ENCODE measurements at regions not wholly inside any gene's neighbourhood (a gene's known extent, or its start where the extent isn't known, plus 50 kb on each side); places are given as distances from the start of the nearest gene placed in this dataset.

- DNase-seq: no peak
These were observed 534.6 kb downstream of the TNS1 start for GRCh38 chr2:217468042-217468830.

- no peak for DNase-seq
These were observed 535.5 kb downstream of the TNS1 start for GRCh38 chr2:217467331-217467730.

- no peak for DNase-seq
These were observed 536.0 kb downstream of the TNS1 start for GRCh38 chr2:217466805-217467204.

GRCh38 chr2:217466104-217466503, 536.7 kb downstream of the TNS1 start:
- no peak for DNase-seq

GRCh38 chr2:217465100-217465499, 537.7 kb downstream of the TNS1 start:
- DNase-seq: no peak

- no peak for DNase-seq
These were observed 539.3 kb downstream of the TNS1 start for GRCh38 chr2:217463402-217464075.

- no peak for DNase-seq
These were observed 540.7 kb downstream of the TNS1 start for GRCh38 chr2:217462121-217462520.

- no peak for DNase-seq
These were observed 541.1 kb downstream of the TNS1 start for GRCh38 chr2:217461674-217462073.

GRCh38 chr2:217459680-217460405, 543.0 kb downstream of the TNS1 start:
- DNase-seq: no peak

GRCh38 chr2:217459016-217459415, 543.8 kb downstream of the TNS1 start:
- DNase-seq: no peak

GRCh38 chr2:217456016-217456415, 546.8 kb downstream of the TNS1 start:
- DNase-seq: no peak

- DNase-seq: no peak
These were observed 549.9 kb downstream of the TNS1 start for GRCh38 chr2:217452928-217453327.

GRCh38 chr2:217451666-217452065, 551.1 kb downstream of the TNS1 start:
- DNase-seq: no peak

- no peak for DNase-seq
These were observed 553.4 kb downstream of the TNS1 start for GRCh38 chr2:217449444-217449843.

- DNase-seq: no peak
These were observed 553.9 kb downstream of the TNS1 start for GRCh38 chr2:217448860-217449259.

GRCh38 chr2:217445723-217446122, 557.1 kb downstream of the TNS1 start:
- DNase-seq: no peak

GRCh38 chr2:217444932-217445331, 557.9 kb downstream of the TNS1 start:
- DNase-seq: no peak

- no peak for DNase-seq
These were observed 558.3 kb downstream of the TNS1 start for GRCh38 chr2:217444509-217444908.

GRCh38 chr2:217443601-217444000, 559.2 kb downstream of the TNS1 start:
- DNase-seq: no peak

GRCh38 chr2:217440000-217440399, 562.8 kb downstream of the TNS1 start:
- DNase-seq: no peak

GRCh38 chr2:217438821-217439220, 564.0 kb downstream of the TNS1 start:
- no peak for DNase-seq

GRCh38 chr2:217438136-217438535, 564.7 kb downstream of the TNS1 start:
- no peak for DNase-seq

GRCh38 chr2:217437290-217437870, 565.4 kb downstream of the TNS1 start:
- DNase-seq: no peak
